ENCODE measurements at regions not wholly inside any gene's neighbourhood (a gene's known extent, or its start where the extent isn't known, plus 50 kb on each side); places are given as distances from the start of the nearest gene placed in this dataset.
A peak's percentile ranks its signal among the peaks of the same experiment; 100 is the strongest.

GRCh38 chr6:153832543-153832942, 206.5 kb upstream of the OPRM1 start:
- H3K9me3 ChIP-seq, result no peaks in the 10 kb centered on the region
- no peak overlapping the region for H3K4me3 ChIP-seq
- H3K36me3 ChIP-seq, result no peaks in the 10 kb centered on the region
- DNase-seq, result no peak
- H3K27me3 ChIP-seq, result no peaks in the 10 kb centered on the region

GRCh38 chr6:153831350-153832078, 207.5 kb upstream of the OPRM1 start:
- H3K9me3 ChIP-seq, result no peaks in the 10 kb centered on the region
- no peaks in the 10 kb centered on the region for H3K27me3 ChIP-seq
- no peaks in the 10 kb centered on the region for H3K36me3 ChIP-seq
- no peak for DNase-seq
- no peak overlapping the region for H3K4me3 ChIP-seq

- no peaks in the 10 kb centered on the region for H3K27me3 ChIP-seq
- no peaks in the 10 kb centered on the region for H3K36me3 ChIP-seq
- no peak for DNase-seq
- H3K9me3 ChIP-seq, result no peaks in the 10 kb centered on the region
- H3K4me3 ChIP-seq, result no peak overlapping the region
Measured at GRCh38 chr6:153817173-153817572, 221.9 kb upstream of the OPRM1 start.

GRCh38 chr6:153816366-153816765, 222.7 kb upstream of the OPRM1 start:
- DNase-seq, result no peak

GRCh38 chr6:153814136-153814535, 224.9 kb upstream of the OPRM1 start:
- Histone ChIP-seq H3K36me3 (no peaks in the 10 kb centered on the region), H3K27me3 (no peaks in the 10 kb centered on the region), H3K4me3 (no peak overlapping the region), H3K9me3 (no peaks in the 10 kb centered on the region)
- no peak for DNase-seq

More at GRCh38 chr6:153816366-153816765, 222.7 kb upstream of the OPRM1 start:
- Histone ChIP-seq H3K27me3 (no peaks in the 10 kb centered on the region), H3K36me3 (no peaks in the 10 kb centered on the region), H3K9me3 (no peaks in the 10 kb centered on the region), H3K4me3 (no peak overlapping the region)

GRCh38 chr6:153804755-153805330, 234.2 kb upstream of the OPRM1 start:
- no peak overlapping the region for H3K4me3 ChIP-seq
- H3K27me3 ChIP-seq, result no peaks in the 10 kb centered on the region
- H3K36me3 ChIP-seq, result no peaks in the 10 kb centered on the region
- no peak for DNase-seq
- H3K9me3 ChIP-seq, result no peaks in the 10 kb centered on the region

GRCh38 chr6:153801917-153802316, 237.1 kb upstream of the OPRM1 start:
- Histone ChIP-seq H3K36me3 (no peaks in the 10 kb centered on the region), H3K4me3 (no peak overlapping the region), H3K9me3 (no peaks in the 10 kb centered on the region), H3K27me3 (no peaks in the 10 kb centered on the region)
- no peak for DNase-seq

- Histone ChIP-seq H3K4me3 (no peak overlapping the region), H3K36me3 (no peaks in the 10 kb centered on the region), H3K27me3 (no peaks in the 10 kb centered on the region), H3K9me3 (no peaks in the 10 kb centered on the region)
- no peak for DNase-seq
Measured at GRCh38 chr6:153800580-153801188, 238.4 kb upstream of the OPRM1 start.

GRCh38 chr6:153790876-153791473, 248.1 kb upstream of the OPRM1 start:
- Histone ChIP-seq H3K36me3 (no peaks in the 10 kb centered on the region), H3K4me3 (no peak overlapping the region), H3K27me3 (no peaks in the 10 kb centered on the region), H3K9me3 (no peaks in the 10 kb centered on the region)
- DNase-seq, result peak; percentile 16

GRCh38 chr6:153790048-153790447, 249.0 kb upstream of the OPRM1 start:
- H3K27me3 ChIP-seq, result no peaks in the 10 kb centered on the region
- no peaks in the 10 kb centered on the region for H3K36me3 ChIP-seq
- H3K9me3 ChIP-seq, result no peaks in the 10 kb centered on the region
- peak; percentile 51 for DNase-seq
- no peak overlapping the region for H3K4me3 ChIP-seq

GRCh38 chr6:153787341-153787606, 251.8 kb upstream of the OPRM1 start:
- no peaks in the 10 kb centered on the region for H3K36me3 ChIP-seq
- H3K9me3 ChIP-seq, result no peaks in the 10 kb centered on the region
- H3K4me3 ChIP-seq, result no peak overlapping the region
- H3K27me3 ChIP-seq, result no peaks in the 10 kb centered on the region
- DNase-seq, result no peak

- Histone ChIP-seq H3K27me3 (no peaks in the 10 kb centered on the region), H3K36me3 (no peaks in the 10 kb centered on the region), H3K9me3 (no peaks in the 10 kb centered on the region), H3K4me3 (no peak overlapping the region)
- DNase-seq, result no peak
Measured at GRCh38 chr6:153781306-153781705, 257.7 kb upstream of the OPRM1 start.

GRCh38 chr6:153780011-153780410, 259.0 kb upstream of the OPRM1 start:
- H3K36me3 ChIP-seq, result no peaks in the 10 kb centered on the region
- no peak overlapping the region for H3K4me3 ChIP-seq
- no peaks in the 10 kb centered on the region for H3K9me3 ChIP-seq
- no peak for DNase-seq
- H3K27me3 ChIP-seq, result no peaks in the 10 kb centered on the region

- H3K4me3 ChIP-seq, result no peak overlapping the region
- no peaks in the 10 kb centered on the region for H3K27me3 ChIP-seq
- no peak for DNase-seq
- no peaks in the 10 kb centered on the region for H3K36me3 ChIP-seq
- no peaks in the 10 kb centered on the region for H3K9me3 ChIP-seq
Measured at GRCh38 chr6:153778216-153778615, 260.8 kb upstream of the OPRM1 start.

GRCh38 chr6:153771577-153771976, 267.5 kb upstream of the OPRM1 start:
- H3K36me3 ChIP-seq, result no peaks in the 10 kb centered on the region
- no peaks in the 10 kb centered on the region for H3K27me3 ChIP-seq
- no peaks in the 10 kb centered on the region for H3K9me3 ChIP-seq
- no peak overlapping the region for H3K4me3 ChIP-seq
- no peak for DNase-seq

GRCh38 chr6:153767127-153767526, 271.9 kb upstream of the OPRM1 start:
- Histone ChIP-seq H3K4me3 (no peak overlapping the region), H3K9me3 (no peaks in the 10 kb centered on the region), H3K36me3 (no peaks in the 10 kb centered on the region), H3K27me3 (no peaks in the 10 kb centered on the region)
- DNase-seq, result no peak

- H3K27me3 ChIP-seq, result no peaks in the 10 kb centered on the region
- no peaks in the 10 kb centered on the region for H3K36me3 ChIP-seq
- H3K4me3 ChIP-seq, result no peak overlapping the region
- DNase-seq, result no peak
- no peaks in the 10 kb centered on the region for H3K9me3 ChIP-seq
Measured at GRCh38 chr6:153758516-153758915, 280.5 kb upstream of the OPRM1 start.

GRCh38 chr6:153735761-153736160, 303.3 kb upstream of the OPRM1 start:
- Histone ChIP-seq H3K4me3 (no peak overlapping the region), H3K36me3 (no peaks in the 10 kb centered on the region), H3K27me3 (no peaks in the 10 kb centered on the region), H3K9me3 (no peaks in the 10 kb centered on the region)
- DNase-seq, result no peak

Data from MG63 (cell line).